IPS DF 6.9 (cell line): ENCODE measurements at regions not wholly inside any gene's neighbourhood (a gene's known extent, or its start where the extent isn't known, plus 50 kb on each side); places are given as distances from the start of the nearest gene placed in this dataset.

Source experiments
- DNase-seq: peaks from one replicate; pipeline ENCODE4 v3.0.0-alpha.2; 2013; ENCODE audit warnings: low read depth, low spot score
- H3K27ac ChIP-seq: one replicate; pipeline ENCODE4 v1.5.1; 2013; ENCODE audit warnings: low read length, control low read depth
- H3K27me3 ChIP-seq: 2 replicates; pipeline ENCODE4 v1.6.1; 2013; ENCODE audit warnings: mild to moderate bottlenecking, low read length; ENCODE audit not compliant: control insufficient read depth, insufficient read depth
- H3K36me3 ChIP-seq: 2 replicates; pipeline ENCODE4 v1.6.1; 2013; ENCODE audit warnings: low read length; ENCODE audit not compliant: control insufficient read depth, insufficient read depth
- H3K4me1 ChIP-seq: 2 replicates; pipeline ENCODE4 v1.6.1; 2013; ENCODE audit warnings: low read length; ENCODE audit not compliant: control insufficient read depth, insufficient read depth
- H3K4me3 ChIP-seq: 2 replicates; pipeline ENCODE4 v1.5.1; 2013; ENCODE audit warnings: mild to moderate bottlenecking, low read length
- H3K9me3 ChIP-seq: 2 replicates; pipeline ENCODE4 v1.6.1; 2013; ENCODE audit warnings: low read length, inconsistent platforms; ENCODE audit not compliant: control insufficient read depth, insufficient read depth
- WGBS: extraction: QIAGEN DNeasy Blood & Tissue Kit; methylation state at CpG from one replicate; pipeline ENCODE4 v1.1.7; 2013; ENCODE audit warnings: mixed read lengths, missing lambda C conversion rate; ENCODE audit not compliant: insufficient read length, insufficient coverage; 5-methylcytosine and 5-hydroxymethylcytosine counted together

- WGBS = no CpG with 5 or more reads among the region's 2 CpGs
- DNase-seq = no peak
- no peaks in the 10 kb centered on the region for H3K36me3 ChIP-seq
- no peaks in the 10 kb centered on the region for H3K9me3 ChIP-seq
- H3K4me3 ChIP-seq = no peak overlapping the region
- H3K27ac ChIP-seq = no peak overlapping the region
- H3K27me3 ChIP-seq = no peaks in the 10 kb centered on the region
- H3K4me1 ChIP-seq = no peaks in the 10 kb centered on the region; the same call in 1 of the 2 replicates
These were observed 146.4 kb downstream of the ACTR3B start for GRCh38 chr7:152905949-152906348.

GRCh38 chr7:152907042-152907761, 147.7 kb downstream of the ACTR3B start:
- DNase-seq = no peak
- H3K4me3 ChIP-seq = no peak overlapping the region
- no peaks in the 10 kb centered on the region for H3K9me3 ChIP-seq
- H3K27ac ChIP-seq = no peak overlapping the region
- H3K27me3 ChIP-seq = no peaks in the 10 kb centered on the region
- no peaks in the 10 kb centered on the region for H3K36me3 ChIP-seq
- H3K4me1 ChIP-seq = no peaks in the 10 kb centered on the region; the same call in 1 of the 2 replicates
- WGBS = 100% methylated on average over 2 of the region's 11 CpGs

- H3K27ac ChIP-seq = no peak overlapping the region
- H3K27me3 ChIP-seq = no peaks in the 10 kb centered on the region
- H3K9me3 ChIP-seq = no peaks in the 10 kb centered on the region
- no peaks in the 10 kb centered on the region; the same call in 1 of the 2 replicates for H3K4me1 ChIP-seq
- H3K4me3 ChIP-seq = no peak overlapping the region
- H3K36me3 ChIP-seq = no peaks in the 10 kb centered on the region
- WGBS = no CpG with 5 or more reads among the region's 6 CpGs
- no peak for DNase-seq
These were observed 149.7 kb downstream of the ACTR3B start for GRCh38 chr7:152909280-152909679.

GRCh38 chr7:152909683-152910544, 150.4 kb downstream of the ACTR3B start:
- H3K4me3 ChIP-seq = no peak overlapping the region
- H3K27me3 ChIP-seq = no peaks in the 10 kb centered on the region
- H3K4me1 ChIP-seq = no peaks in the 10 kb centered on the region; the same call in 1 of the 2 replicates
- no peak overlapping the region for H3K27ac ChIP-seq
- no peak for DNase-seq
- no peaks in the 10 kb centered on the region for H3K9me3 ChIP-seq
- no peaks in the 10 kb centered on the region for H3K36me3 ChIP-seq
- WGBS = no CpG with 5 or more reads among the region's 12 CpGs

- no peak for DNase-seq
- Histone ChIP-seq H3K4me1 (no peaks in the 10 kb centered on the region; the same call in 1 of the 2 replicates), H3K36me3 (no peaks in the 10 kb centered on the region), H3K27ac (no peak overlapping the region), H3K9me3 (no peaks in the 10 kb centered on the region), H3K27me3 (no peaks in the 10 kb centered on the region), H3K4me3 (no peak overlapping the region)
- no CpG with 5 or more reads among the region's 17 CpGs for WGBS
These were observed 151.1 kb downstream of the ACTR3B start for GRCh38 chr7:152910545-152911225.

GRCh38 chr7:152911226-152911560, 151.6 kb downstream of the ACTR3B start:
- WGBS = no CpG with 5 or more reads among the region's 4 CpGs
- no peak for DNase-seq
- H3K9me3 ChIP-seq = no peaks in the 10 kb centered on the region
- H3K27ac ChIP-seq = no peak overlapping the region
- no peaks in the 10 kb centered on the region for H3K36me3 ChIP-seq
- no peaks in the 10 kb centered on the region for H3K27me3 ChIP-seq
- H3K4me3 ChIP-seq = no peak overlapping the region
- H3K4me1 ChIP-seq = no peaks in the 10 kb centered on the region; the same call in 1 of the 2 replicates

- H3K27me3 ChIP-seq = no peaks in the 10 kb centered on the region
- no peaks in the 10 kb centered on the region; the same call in 1 of the 2 replicates for H3K4me1 ChIP-seq
- H3K4me3 ChIP-seq = no peak overlapping the region
- no peak overlapping the region for H3K27ac ChIP-seq
- no CpG with 5 or more reads among the region's 11 CpGs for WGBS
- DNase-seq = no peak
- H3K36me3 ChIP-seq = no peaks in the 10 kb centered on the region
- no peaks in the 10 kb centered on the region for H3K9me3 ChIP-seq
These were observed 152.4 kb downstream of the ACTR3B start for GRCh38 chr7:152911922-152912321.

- 100% methylated on average over 5 of the region's 5 CpGs for WGBS
- no peak for DNase-seq
- Histone ChIP-seq H3K4me1 (no peaks in the 10 kb centered on the region; the same call in 1 of the 2 replicates), H3K27me3 (no peaks in the 10 kb centered on the region), H3K4me3 (no peak overlapping the region), H3K9me3 (no peaks in the 10 kb centered on the region), H3K36me3 (no peaks in the 10 kb centered on the region), H3K27ac (no peak overlapping the region)
These were observed 153.0 kb downstream of the ACTR3B start for GRCh38 chr7:152912511-152912910.

GRCh38 chr7:152913492-152913891, 153.9 kb downstream of the ACTR3B start:
- no CpG with 5 or more reads among the region's 3 CpGs for WGBS
- Histone ChIP-seq H3K27ac (no peak overlapping the region), H3K4me1 (no peaks in the 10 kb centered on the region; the same call in 1 of the 2 replicates)

More at GRCh38 chr7:152913492-152913891, 153.9 kb downstream of the ACTR3B start:
- H3K9me3 ChIP-seq = no peaks in the 10 kb centered on the region
- no peak for DNase-seq
- H3K4me3 ChIP-seq = no peak overlapping the region
- H3K36me3 ChIP-seq = no peaks in the 10 kb centered on the region
- no peaks in the 10 kb centered on the region for H3K27me3 ChIP-seq
